ENCODE measurements at regions not wholly inside any gene's neighbourhood (a gene's known extent, or its start where the extent isn't known, plus 50 kb on each side); places are given as distances from the start of the nearest gene placed in this dataset.
A peak's percentile ranks its signal among the peaks of the same experiment; 100 is the strongest.

DNA sequence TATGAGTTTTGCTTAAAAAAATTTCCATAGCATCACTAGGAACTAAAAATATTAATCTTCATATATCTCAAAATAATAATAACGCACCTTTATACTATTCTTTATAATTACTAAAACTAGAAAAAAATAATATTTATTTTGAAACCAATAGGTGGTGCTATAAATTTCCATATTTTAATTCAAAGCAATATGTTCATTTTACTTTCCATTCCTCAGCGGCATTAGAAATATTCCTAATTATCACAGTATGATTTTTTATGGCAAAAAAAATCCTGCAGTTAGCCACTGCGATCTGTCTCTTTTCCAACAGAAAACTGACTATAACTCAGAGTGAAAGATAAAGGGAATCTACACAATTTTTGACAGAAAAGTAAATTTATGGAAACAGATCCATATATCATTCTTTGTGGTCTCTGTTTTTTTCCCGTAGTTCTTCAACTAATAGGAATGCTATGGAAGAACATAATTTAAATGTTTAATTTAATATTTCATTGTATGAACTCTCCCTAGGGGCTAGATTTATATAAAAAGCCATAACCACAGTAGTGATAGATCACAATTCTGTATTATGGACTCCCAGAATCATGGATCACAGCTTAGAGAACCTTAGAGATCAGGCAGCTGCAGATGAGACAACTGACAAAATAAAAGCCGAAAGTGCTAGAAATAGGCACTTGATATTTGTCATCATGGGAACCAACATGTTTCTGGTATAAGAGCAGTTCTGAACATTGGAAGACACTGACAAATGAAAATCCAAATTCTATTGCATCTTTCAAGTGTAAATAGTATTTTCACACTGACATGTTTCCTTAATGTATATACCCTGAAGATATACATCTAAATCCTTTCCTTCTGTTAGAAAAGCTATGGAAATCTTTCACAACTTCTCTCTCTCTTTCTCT lies 167.7 kb upstream of the MPDZ start:
- DNase-seq (ENCODE audit: low read depth in 2 of 2): peak in 1 of 2 donors; percentile 35
- no peaks in the 10 kb centered on the region for H3K9me3 ChIP-seq (ENCODE audit: control insufficient read depth, insufficient read depth, low read depth, low read length)
- H3K4me3 ChIP-seq (replicated peaks in 1 of 4; ENCODE audit: control extremely low read depth in 1 of 4, insufficient read depth in 1 of 4, low read depth in 3 of 4, low read length in 4 of 4): peak overlapping the region in 1 of 4 experiments; percentile 18
- no peak overlapping the region for H2AFZ ChIP-seq (ENCODE audit: low read length)
- no peak overlapping the region for H3K4me2 ChIP-seq (ENCODE audit: extremely low read depth, insufficient read depth, low read length)
- H4K20me1 ChIP-seq (ENCODE audit: control insufficient read depth, extremely low read depth, insufficient read depth, low read length): no peaks in the 10 kb centered on the region
- H3K27ac ChIP-seq (ENCODE audit: insufficient read depth, low read length): no peak overlapping the region
- H3K36me3 ChIP-seq (ENCODE audit: control insufficient read depth, insufficient read depth, low read length): no peaks in the 10 kb centered on the region
- no peak for TF ChIP-seq EZH2 (IDR thresholded peaks at IDR 0.05; ENCODE audit: low read length, missing control alignments)
- TF ChIP-seq, protein P1, sequence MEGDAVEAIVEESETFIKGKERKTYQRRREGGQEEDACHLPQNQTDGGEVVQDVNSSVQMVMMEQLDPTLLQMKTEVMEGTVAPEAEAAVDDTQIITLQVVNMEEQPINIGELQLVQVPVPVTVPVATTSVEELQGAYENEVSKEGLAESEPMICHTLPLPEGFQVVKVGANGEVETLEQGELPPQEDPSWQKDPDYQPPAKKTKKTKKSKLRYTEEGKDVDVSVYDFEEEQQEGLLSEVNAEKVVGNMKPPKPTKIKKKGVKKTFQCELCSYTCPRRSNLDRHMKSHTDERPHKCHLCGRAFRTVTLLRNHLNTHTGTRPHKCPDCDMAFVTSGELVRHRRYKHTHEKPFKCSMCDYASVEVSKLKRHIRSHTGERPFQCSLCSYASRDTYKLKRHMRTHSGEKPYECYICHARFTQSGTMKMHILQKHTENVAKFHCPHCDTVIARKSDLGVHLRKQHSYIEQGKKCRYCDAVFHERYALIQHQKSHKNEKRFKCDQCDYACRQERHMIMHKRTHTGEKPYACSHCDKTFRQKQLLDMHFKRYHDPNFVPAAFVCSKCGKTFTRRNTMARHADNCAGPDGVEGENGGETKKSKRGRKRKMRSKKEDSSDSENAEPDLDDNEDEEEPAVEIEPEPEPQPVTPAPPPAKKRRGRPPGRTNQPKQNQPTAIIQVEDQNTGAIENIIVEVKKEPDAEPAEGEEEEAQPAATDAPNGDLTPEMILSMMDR (conservative IDR thresholded peaks at IDR 0.05 in 1 of 2, IDR thresholded peaks at IDR 0.05 in 1 of 2; ENCODE audit: low read depth in 1 of 2, low read length in 2 of 2): no peak
- no peak overlapping the region for H3K9ac ChIP-seq (ENCODE audit: insufficient read depth, low read length)
- no peaks in the 10 kb centered on the region for H3K79me2 ChIP-seq (ENCODE audit: control insufficient read depth, insufficient read depth, low read length)
- H3K27me3 ChIP-seq (ENCODE audit: control insufficient read depth, insufficient read depth, low read length): no peaks in the 10 kb centered on the region
- H3K4me1 ChIP-seq (ENCODE audit: control insufficient read depth, extremely low read depth, insufficient read depth, low read length): no peaks in the 10 kb centered on the region

DNA sequence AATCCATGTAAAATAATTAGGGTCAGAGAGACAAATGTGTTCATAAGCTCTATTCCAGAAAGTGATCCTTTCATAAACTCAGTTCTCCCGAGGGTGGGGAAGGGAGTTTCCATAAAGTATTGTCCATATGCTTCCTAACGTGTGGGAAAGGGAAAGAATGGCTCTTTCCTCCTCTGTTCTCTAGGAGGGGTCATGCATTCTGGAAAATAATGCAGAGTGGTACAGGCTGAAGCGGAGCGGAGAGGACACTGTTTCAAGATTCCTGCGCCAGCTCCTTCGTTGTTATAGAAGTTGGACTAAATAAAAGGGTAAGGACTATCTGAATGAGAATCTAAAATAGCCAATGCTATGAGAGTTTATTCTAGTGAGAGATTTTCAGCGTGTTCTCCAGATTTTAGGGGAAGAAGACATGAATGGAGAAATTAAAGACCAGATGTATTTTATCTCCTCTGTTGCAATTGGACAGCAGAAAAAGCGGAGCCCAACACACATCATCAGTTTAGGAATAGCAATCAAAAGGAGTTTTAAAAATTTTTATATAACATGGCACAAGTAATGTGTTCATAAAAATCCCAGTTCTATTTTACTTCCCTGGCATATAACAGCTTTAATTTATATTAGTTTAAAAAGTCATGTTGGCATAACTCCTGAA lies 166.9 kb upstream of the MPDZ start:
- no peaks in the 10 kb centered on the region for H3K9me3 ChIP-seq (ENCODE audit: control insufficient read depth, insufficient read depth, low read depth, low read length)
- H3K27me3 ChIP-seq (ENCODE audit: control insufficient read depth, insufficient read depth, low read length): no peaks in the 10 kb centered on the region
- H3K27ac ChIP-seq (ENCODE audit: insufficient read depth, low read length): no peak overlapping the region
- H3K36me3 ChIP-seq (ENCODE audit: control insufficient read depth, insufficient read depth, low read length): no peaks in the 10 kb centered on the region
- H3K4me2 ChIP-seq (ENCODE audit: extremely low read depth, insufficient read depth, low read length): no peak overlapping the region
- TF ChIP-seq EZH2 (IDR thresholded peaks at IDR 0.05; ENCODE audit: low read length, missing control alignments): no peak
- TF ChIP-seq, protein P1 (conservative IDR thresholded peaks at IDR 0.05 in 1 of 2, IDR thresholded peaks at IDR 0.05 in 1 of 2; ENCODE audit: low read depth in 1 of 2, low read length in 2 of 2): peak in 1 of 2 donors; percentile 14
- H3K79me2 ChIP-seq (ENCODE audit: control insufficient read depth, insufficient read depth, low read length): no peaks in the 10 kb centered on the region
- no peak overlapping the region for H3K4me3 ChIP-seq (replicated peaks in 1 of 4; ENCODE audit: control extremely low read depth in 1 of 4, insufficient read depth in 1 of 4, low read depth in 3 of 4, low read length in 4 of 4)
- H3K4me1 ChIP-seq (ENCODE audit: control insufficient read depth, extremely low read depth, insufficient read depth, low read length): no peaks in the 10 kb centered on the region
- no peaks in the 10 kb centered on the region for H4K20me1 ChIP-seq (ENCODE audit: control insufficient read depth, extremely low read depth, insufficient read depth, low read length)
- no peak overlapping the region for H2AFZ ChIP-seq (ENCODE audit: low read length)
- H3K9ac ChIP-seq (ENCODE audit: insufficient read depth, low read length): no peak overlapping the region
- DNase-seq (ENCODE audit: low read depth in 2 of 2): no peak

DNA sequence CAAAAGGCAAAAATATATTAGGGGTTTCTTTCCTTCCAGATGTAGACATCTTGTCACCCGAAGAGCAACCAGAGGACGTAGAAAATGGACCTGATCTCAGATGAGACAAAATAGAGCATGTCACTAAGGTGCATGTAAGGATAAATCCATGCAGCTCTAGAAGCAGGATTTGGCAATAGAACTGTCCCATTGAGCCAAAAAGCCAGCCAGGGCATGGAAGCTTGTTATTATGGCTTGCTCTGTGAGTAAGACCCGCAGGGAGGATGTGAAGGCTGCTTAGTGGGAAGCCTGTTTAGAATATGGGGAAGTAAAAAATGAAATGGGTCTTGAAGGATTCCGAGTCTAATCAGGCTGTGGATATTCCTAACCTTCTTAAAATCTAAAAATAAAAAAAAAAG lies 165.6 kb upstream of the MPDZ start:
- Histone ChIP-seq H3K79me2 (ENCODE audit: control insufficient read depth, insufficient read depth, low read length) (no peaks in the 10 kb centered on the region), H3K4me2 (ENCODE audit: extremely low read depth, insufficient read depth, low read length) (peak overlapping the region; percentile 68), H3K9ac (ENCODE audit: insufficient read depth, low read length) (no peak overlapping the region), H3K9me3 (ENCODE audit: control insufficient read depth, insufficient read depth, low read depth, low read length) (no peaks in the 10 kb centered on the region), H3K36me3 (ENCODE audit: control insufficient read depth, insufficient read depth, low read length) (no peaks in the 10 kb centered on the region), H3K4me3 (replicated peaks in 1 of 4; ENCODE audit: control extremely low read depth in 1 of 4, insufficient read depth in 1 of 4, low read depth in 3 of 4, low read length in 4 of 4) (peak overlapping the region in 3 of 4 experiments; percentile 1 to 42 (median 6)), H2AFZ (ENCODE audit: low read length) (peak overlapping the region; percentile 1), H3K4me1 (ENCODE audit: control insufficient read depth, extremely low read depth, insufficient read depth, low read length) (no peaks in the 10 kb centered on the region), H4K20me1 (ENCODE audit: control insufficient read depth, extremely low read depth, insufficient read depth, low read length) (no peaks in the 10 kb centered on the region), H3K27me3 (ENCODE audit: control insufficient read depth, insufficient read depth, low read length) (no peaks in the 10 kb centered on the region), H3K27ac (ENCODE audit: insufficient read depth, low read length) (no peak overlapping the region)
- DNase-seq (ENCODE audit: low read depth in 2 of 2): peak; percentile 27 to 32
- TF ChIP-seq, protein P1 (conservative IDR thresholded peaks at IDR 0.05 in 1 of 2, IDR thresholded peaks at IDR 0.05 in 1 of 2; ENCODE audit: low read depth in 1 of 2, low read length in 2 of 2): no peak
- TF ChIP-seq EZH2 (IDR thresholded peaks at IDR 0.05; ENCODE audit: low read length, missing control alignments): no peak
